Mesendoderm (in vitro differentiated cells): ENCODE measurements at regions not wholly inside any gene's neighbourhood (a gene's known extent, or its start where the extent isn't known, plus 50 kb on each side); places are given as distances from the start of the nearest gene placed in this dataset.

Experiments used
- DNase-seq: peaks from one replicate; pipeline ENCODE4 v3.0.0; 2013
- H2AK5ac ChIP-seq: 2 replicates; pipeline ENCODE4 v1.6.1; 2013; ENCODE audit warnings: low read length, inconsistent platforms
- H2BK120ac ChIP-seq: 2 replicates; pipeline ENCODE4 v1.6.1; 2013; ENCODE audit warnings: low read depth, mild to moderate bottlenecking, low read length, moderate library complexity, mixed read lengths
- H2BK15ac ChIP-seq: replicated peaks from 2 replicates; pipeline ENCODE4 v1.6.1; 2013; ENCODE audit warnings: low read depth, mild to moderate bottlenecking, moderate library complexity
- H2BK5ac ChIP-seq: 2 replicates; pipeline ENCODE4 v1.6.1; 2013; ENCODE audit warnings: low read length, inconsistent platforms
- H3K18ac ChIP-seq: 2 replicates; pipeline ENCODE4 v1.6.1; 2013; ENCODE audit warnings: mild to moderate bottlenecking, low read length, mixed read lengths
- H3K23ac ChIP-seq: one replicate; pipeline ENCODE4 v1.6.1; 2013; ENCODE audit warnings: low read length
- H3K27ac ChIP-seq: 2 replicates; pipeline ENCODE4 v1.5.1; 2013; ENCODE audit warnings: low read depth, mild to moderate bottlenecking, inconsistent platforms, low read length, moderate library complexity
- H3K27me3 ChIP-seq: 2 replicates; pipeline ENCODE4 v1.6.1; 2013; ENCODE audit warnings: low read length, control low read depth, mild to moderate bottlenecking, inconsistent platforms; ENCODE audit not compliant: insufficient read depth, poor library complexity
- H3K36me3 ChIP-seq: 2 replicates; pipeline ENCODE4 v1.6.1; 2013; ENCODE audit warnings: low read length, inconsistent platforms; ENCODE audit not compliant: control insufficient read depth, insufficient read depth
- H3K4ac ChIP-seq: one replicate; pipeline ENCODE4 v1.6.1; 2013; ENCODE audit warnings: low read depth, mild to moderate bottlenecking, low read length, moderate library complexity
- H3K4me1 ChIP-seq: 2 replicates; pipeline ENCODE4 v1.6.1; 2013; ENCODE audit warnings: low read depth, low read length, inconsistent platforms; ENCODE audit not compliant: control insufficient read depth
- H3K4me2 ChIP-seq: 2 replicates; pipeline ENCODE4 v1.6.1; 2013; ENCODE audit warnings: low read length
- H3K4me3 ChIP-seq: 2 replicates; pipeline ENCODE4 v1.5.1; 2013; ENCODE audit warnings: mild to moderate bottlenecking, low read length
- H3K56ac ChIP-seq: one replicate; pipeline ENCODE4 v1.6.1; 2013; ENCODE audit warnings: low read length
- H3K79me1 ChIP-seq: 2 replicates; pipeline ENCODE4 v1.6.1; 2013; ENCODE audit warnings: low read length, inconsistent platforms
- H3K79me2 ChIP-seq: 2 replicates; pipeline ENCODE4 v1.6.1; 2013; ENCODE audit warnings: mild to moderate bottlenecking, low read length; ENCODE audit not compliant: control insufficient read depth, insufficient read depth
- H3K9ac ChIP-seq: 2 replicates; pipeline ENCODE4 v1.6.1; 2013; ENCODE audit warnings: low read length, inconsistent platforms
- H4K5ac ChIP-seq: one replicate; pipeline ENCODE4 v1.6.1; 2013; ENCODE audit warnings: low read length
- H4K8ac ChIP-seq: one replicate; pipeline ENCODE4 v1.6.1; 2013; ENCODE audit warnings: low read depth, mild to moderate bottlenecking, control low read depth, low read length, moderate library complexity
- WGBS: extraction: QIAGEN DNeasy Blood & Tissue Kit; methylation state at CpG from one replicate; pipeline ENCODE4 v1.1.7; 2013; ENCODE audit warnings: low lambda C conversion rate, missing lambda C conversion rate; ENCODE audit not compliant: insufficient coverage; ENCODE audit errors: extremely low coverage; 5-methylcytosine and 5-hydroxymethylcytosine counted together

- no peak overlapping the region for H3K4ac ChIP-seq
- no peak overlapping the region for H2BK15ac ChIP-seq
- H3K4me1 ChIP-seq = no peaks in the 10 kb centered on the region
- no peak overlapping the region for H3K4me2 ChIP-seq
- WGBS = no CpG with 5 or more reads among the region's 1 CpG
- H3K18ac ChIP-seq = no peak overlapping the region
- no peaks in the 10 kb centered on the region for H3K79me1 ChIP-seq
- no peaks in the 10 kb centered on the region for H3K36me3 ChIP-seq
- H3K27ac ChIP-seq = no peak overlapping the region
- H3K23ac ChIP-seq = no peak overlapping the region
- no peak overlapping the region for H2BK5ac ChIP-seq
- no peak overlapping the region for H3K4me3 ChIP-seq
- H3K27me3 ChIP-seq = no peaks in the 10 kb centered on the region
- no peak overlapping the region for H3K9ac ChIP-seq
- DNase-seq = no peak
- H3K79me2 ChIP-seq = no peaks in the 10 kb centered on the region
- no peak overlapping the region for H2BK120ac ChIP-seq
- H2AK5ac ChIP-seq = no peak overlapping the region
- H4K8ac ChIP-seq = no peak overlapping the region
- no peak overlapping the region for H4K5ac ChIP-seq
- H3K56ac ChIP-seq = no peak overlapping the region
Observed at GRCh38 chr12:25764409-25764808, 194.1 kb upstream of the RASSF8 start.

GRCh38 chr12:25764892-25765291 is 193.6 kb upstream of the RASSF8 start:
- no peaks in the 10 kb centered on the region for H3K4me1 ChIP-seq
- H4K8ac ChIP-seq = no peak overlapping the region
- no peak overlapping the region for H3K4me3 ChIP-seq
- H2BK120ac ChIP-seq = no peak overlapping the region
- H3K23ac ChIP-seq = no peak overlapping the region
- H3K79me2 ChIP-seq = no peaks in the 10 kb centered on the region
- no peak overlapping the region for H3K4ac ChIP-seq
- DNase-seq = no peak
- no peak overlapping the region for H3K9ac ChIP-seq
- no peak overlapping the region for H3K56ac ChIP-seq
- H3K79me1 ChIP-seq = no peaks in the 10 kb centered on the region
- H3K18ac ChIP-seq = no peak overlapping the region
- no peak overlapping the region for H4K5ac ChIP-seq
- H2AK5ac ChIP-seq = no peak overlapping the region
- H2BK15ac ChIP-seq = no peak overlapping the region
- no peak overlapping the region for H2BK5ac ChIP-seq
- no peaks in the 10 kb centered on the region for H3K27me3 ChIP-seq
- no CpG with 5 or more reads among the region's 3 CpGs for WGBS
- no peak overlapping the region for H3K27ac ChIP-seq
- no peak overlapping the region for H3K4me2 ChIP-seq
- H3K36me3 ChIP-seq = no peaks in the 10 kb centered on the region

GRCh38 chr12:25767606-25768005 is 190.9 kb upstream of the RASSF8 start:
- no peak overlapping the region for H3K18ac ChIP-seq
- no peaks in the 10 kb centered on the region for H3K27me3 ChIP-seq
- no peaks in the 10 kb centered on the region for H3K36me3 ChIP-seq
- no peak overlapping the region for H3K4me2 ChIP-seq
- no peak overlapping the region for H3K23ac ChIP-seq
- H2BK120ac ChIP-seq = no peak overlapping the region
- no peak overlapping the region for H3K4ac ChIP-seq
- H3K79me2 ChIP-seq = no peaks in the 10 kb centered on the region
- no peak overlapping the region for H3K9ac ChIP-seq
- H2BK15ac ChIP-seq = no peak overlapping the region
- DNase-seq = no peak
- no peaks in the 10 kb centered on the region for H3K79me1 ChIP-seq
- H2BK5ac ChIP-seq = no peak overlapping the region
- H3K56ac ChIP-seq = no peak overlapping the region
- H3K4me3 ChIP-seq = no peak overlapping the region
- no peak overlapping the region for H4K8ac ChIP-seq
- WGBS = no CpG with 5 or more reads among the region's 1 CpG
- no peak overlapping the region for H2AK5ac ChIP-seq
- peaks cover 2% of the 10 kb centered on the region for H3K4me1 ChIP-seq
- H4K5ac ChIP-seq = no peak overlapping the region
- no peak overlapping the region for H3K27ac ChIP-seq

GRCh38 chr12:25768151-25768550 is 190.3 kb upstream of the RASSF8 start:
- Histone ChIP-seq H3K4me1 (peaks cover 2% of the 10 kb centered on the region), H2BK5ac (no peak overlapping the region), H2AK5ac (no peak overlapping the region), H3K79me2 (no peaks in the 10 kb centered on the region), H3K18ac (no peak overlapping the region), H3K27ac (no peak overlapping the region), H2BK120ac (no peak overlapping the region), H4K5ac (no peak overlapping the region), H3K4ac (no peak overlapping the region), H3K4me3 (no peak overlapping the region), H3K4me2 (no peak overlapping the region), H2BK15ac (no peak overlapping the region), H3K36me3 (no peaks in the 10 kb centered on the region), H4K8ac (no peak overlapping the region), H3K56ac (no peak overlapping the region), H3K9ac (no peak overlapping the region), H3K27me3 (no peaks in the 10 kb centered on the region), H3K79me1 (no peaks in the 10 kb centered on the region), H3K23ac (no peak overlapping the region)
- no peak for DNase-seq
- 100% methylated on average over 1 of the region's 2 CpGs for WGBS

GRCh38 chr12:25769082-25769945 is 189.2 kb upstream of the RASSF8 start:
- peaks cover 2% of the 10 kb centered on the region for H3K4me1 ChIP-seq
- peak overlapping the region; percentile 5 for H3K18ac ChIP-seq
- H3K36me3 ChIP-seq = no peaks in the 10 kb centered on the region
- no peak overlapping the region for H2BK15ac ChIP-seq
- H4K8ac ChIP-seq = no peak overlapping the region
- no peaks in the 10 kb centered on the region for H3K79me1 ChIP-seq
- no peak overlapping the region for H3K4me2 ChIP-seq
- no peak for DNase-seq
- no CpG with 5 or more reads among the region's 6 CpGs for WGBS
- no peak overlapping the region for H3K27ac ChIP-seq
- no peak overlapping the region for H3K56ac ChIP-seq
- H3K4ac ChIP-seq = no peak overlapping the region
- H3K9ac ChIP-seq = no peak overlapping the region
- no peaks in the 10 kb centered on the region for H3K27me3 ChIP-seq
- no peak overlapping the region for H3K4me3 ChIP-seq
- no peak overlapping the region for H2BK120ac ChIP-seq
- H2BK5ac ChIP-seq = no peak overlapping the region
- no peak overlapping the region for H3K23ac ChIP-seq
- no peaks in the 10 kb centered on the region for H3K79me2 ChIP-seq
- no peak overlapping the region for H2AK5ac ChIP-seq
- no peak overlapping the region for H4K5ac ChIP-seq

DNA sequence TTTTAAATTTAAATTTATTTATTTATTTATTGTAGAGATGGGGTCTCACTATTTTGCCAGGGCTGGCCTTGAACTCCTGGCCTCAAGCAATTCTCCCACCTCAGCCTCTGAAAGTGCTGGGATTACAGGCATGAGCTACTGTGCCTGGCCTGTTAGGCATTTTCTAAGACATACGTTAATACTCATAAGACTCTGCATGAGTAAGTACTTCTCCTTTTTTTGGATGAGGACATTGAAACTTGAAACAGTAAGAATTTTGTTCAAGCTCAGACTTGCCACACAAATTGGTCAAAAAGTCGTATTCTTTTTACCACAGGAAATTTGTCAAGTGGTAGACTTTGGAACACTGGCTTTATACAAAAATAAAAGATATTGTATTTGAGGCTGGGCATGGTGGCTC is 187.4 kb upstream of the RASSF8 start:
- Histone ChIP-seq H3K79me1 (no peaks in the 10 kb centered on the region), H2BK15ac (no peak overlapping the region), H3K4me2 (no peak overlapping the region), H3K36me3 (no peaks in the 10 kb centered on the region), H3K4ac (peak overlapping the region; percentile 16), H4K5ac (no peak overlapping the region), H3K27ac (no peak overlapping the region), H4K8ac (no peak overlapping the region), H3K79me2 (no peaks in the 10 kb centered on the region), H3K4me3 (no peak overlapping the region), H3K56ac (no peak overlapping the region), H2BK5ac (no peak overlapping the region), H2AK5ac (no peak overlapping the region), H3K18ac (no peak overlapping the region), H3K9ac (no peak overlapping the region), H3K27me3 (no peaks in the 10 kb centered on the region), H3K23ac (no peak overlapping the region), H2BK120ac (no peak overlapping the region), H3K4me1 (peaks cover 2% of the 10 kb centered on the region)
- no peak for DNase-seq
- no CpG with 5 or more reads among the region's 2 CpGs for WGBS
